ENCODE measurements at regions not wholly inside any gene's neighbourhood (a gene's known extent, or its start where the extent isn't known, plus 50 kb on each side); places are given as distances from the start of the nearest gene placed in this dataset.

- TF ChIP-seq EZH2phosphoT487 (IDR thresholded peaks at IDR 0.05; ENCODE audit: borderline replicate concordance, low read depth, low read length): no peak
- TF ChIP-seq CTCF (conservative IDR thresholded peaks at IDR 0.05; ENCODE audit: low read length): no peak
Observed at GRCh38 chr2:212894026-212894425, 257.4 kb downstream of the IKZF2 start.
